ENCODE measurements at regions not wholly inside any gene's neighbourhood (a gene's known extent, or its start where the extent isn't known, plus 50 kb on each side); places are given as distances from the start of the nearest gene placed in this dataset.

GRCh38 chr2:144876013-144876412 lies 356.1 kb upstream of the ZEB2 start:
- Histone ChIP-seq H3K4me3 (ENCODE audit: insufficient read depth in 1 of 2, low read depth in 1 of 2, low read length in 2 of 2) (no peak overlapping the region), H2BK5ac (ENCODE audit: low read depth, low read length, poor library complexity, severe bottlenecking) (no peak overlapping the region)
- 92% methylated on average over 2 of the region's 4 CpGs for WGBS

GRCh38 chr2:144875290-144875969 lies 355.5 kb upstream of the ZEB2 start:
- H4K8ac ChIP-seq (ENCODE audit: low read length), result no peak overlapping the region
- no peak overlapping the region for H2BK5ac ChIP-seq (ENCODE audit: low read depth, low read length, poor library complexity, severe bottlenecking)
- no peak overlapping the region for H2BK120ac ChIP-seq (ENCODE audit: low read depth, low read length)
- H3K9ac ChIP-seq (ENCODE audit: low read length), result no peak overlapping the region
- H2BK12ac ChIP-seq (ENCODE audit: low read length in 2 of 2), result no peak overlapping the region
- no peak overlapping the region for H3K14ac ChIP-seq (ENCODE audit: low read length in 2 of 2)
- H3K4me3 ChIP-seq (ENCODE audit: insufficient read depth in 1 of 2, low read depth in 1 of 2, low read length in 2 of 2), result no peak overlapping the region
- no peak overlapping the region for H3K4me2 ChIP-seq (ENCODE audit: low read length, poor library complexity, severe bottlenecking)
- no peak overlapping the region for H4K91ac ChIP-seq (ENCODE audit: low read length)
- no peak overlapping the region for H3K27ac ChIP-seq (ENCODE audit: low read length, poor library complexity, severe bottlenecking)
- H3K36me3 ChIP-seq (ENCODE audit: control insufficient read depth in 1 of 2, insufficient read depth in 2 of 2, low read depth in 1 of 2, low read length in 2 of 2), result no peaks in the 10 kb centered on the region
- H3K4me1 ChIP-seq (ENCODE audit: control insufficient read depth, insufficient read depth, low read depth, low read length), result no peaks in the 10 kb centered on the region
- no peak overlapping the region for H3K4ac ChIP-seq (ENCODE audit: low read depth in 1 of 2, low read length in 2 of 2)
- H2AFZ ChIP-seq (ENCODE audit: low read depth, low read length), result no peak overlapping the region
- H2BK15ac ChIP-seq (ENCODE audit: low read depth, poor library complexity, severe bottlenecking), result no peak overlapping the region
- H3K23ac ChIP-seq (ENCODE audit: low read length in 2 of 2), result no peak overlapping the region
- H2AK5ac ChIP-seq (ENCODE audit: low read length, severe bottlenecking), result no peak overlapping the region
- WGBS, result 98% methylated on average over 2 of the region's 3 CpGs
- H3K18ac ChIP-seq (ENCODE audit: low read depth in 1 of 2, low read length in 2 of 2), result no peak overlapping the region
- DNase-seq, result no peak
- no peaks in the 10 kb centered on the region for H3K79me1 ChIP-seq (replicated peaks; ENCODE audit: low read length, poor library complexity, severe bottlenecking)
- no peaks in the 10 kb centered on the region for H3K9me3 ChIP-seq (ENCODE audit: control insufficient read depth, low read length)
- H3K27me3 ChIP-seq (ENCODE audit: control insufficient read depth in 1 of 2, insufficient read depth in 1 of 2, low read length in 2 of 2), result no peaks in the 10 kb centered on the region

More at GRCh38 chr2:144876013-144876412, 356.1 kb upstream of the ZEB2 start:
- no peaks in the 10 kb centered on the region for H3K36me3 ChIP-seq (ENCODE audit: control insufficient read depth in 1 of 2, insufficient read depth in 2 of 2, low read depth in 1 of 2, low read length in 2 of 2)
- no peaks in the 10 kb centered on the region for H3K27me3 ChIP-seq (ENCODE audit: control insufficient read depth in 1 of 2, insufficient read depth in 1 of 2, low read length in 2 of 2)
- no peak overlapping the region for H3K23ac ChIP-seq (ENCODE audit: low read length in 2 of 2)
- H3K9ac ChIP-seq (ENCODE audit: low read length), result no peak overlapping the region
- H2BK120ac ChIP-seq (ENCODE audit: low read depth, low read length), result no peak overlapping the region
- no peak overlapping the region for H3K4me2 ChIP-seq (ENCODE audit: low read length, poor library complexity, severe bottlenecking)
- no peak overlapping the region for H2AFZ ChIP-seq (ENCODE audit: low read depth, low read length)
- H2AK5ac ChIP-seq (ENCODE audit: low read length, severe bottlenecking), result no peak overlapping the region
- H3K9me3 ChIP-seq (ENCODE audit: control insufficient read depth, low read length), result no peaks in the 10 kb centered on the region
- no peak overlapping the region for H3K14ac ChIP-seq (ENCODE audit: low read length in 2 of 2)
- no peak for DNase-seq
- H2BK15ac ChIP-seq (ENCODE audit: low read depth, poor library complexity, severe bottlenecking), result no peak overlapping the region
- H4K91ac ChIP-seq (ENCODE audit: low read length), result no peak overlapping the region
- H3K79me1 ChIP-seq (replicated peaks; ENCODE audit: low read length, poor library complexity, severe bottlenecking), result no peaks in the 10 kb centered on the region
- H2BK12ac ChIP-seq (ENCODE audit: low read length in 2 of 2), result no peak overlapping the region
- H3K18ac ChIP-seq (ENCODE audit: low read depth in 1 of 2, low read length in 2 of 2), result no peak overlapping the region
- no peaks in the 10 kb centered on the region for H3K4me1 ChIP-seq (ENCODE audit: control insufficient read depth, insufficient read depth, low read depth, low read length)
- no peak overlapping the region for H3K4ac ChIP-seq (ENCODE audit: low read depth in 1 of 2, low read length in 2 of 2)
- no peak overlapping the region for H4K8ac ChIP-seq (ENCODE audit: low read length)
- H3K27ac ChIP-seq (ENCODE audit: low read length, poor library complexity, severe bottlenecking), result no peak overlapping the region

- no peaks in the 10 kb centered on the region for H3K27me3 ChIP-seq (ENCODE audit: control insufficient read depth in 1 of 2, insufficient read depth in 1 of 2, low read length in 2 of 2)
- H3K18ac ChIP-seq (ENCODE audit: low read depth in 1 of 2, low read length in 2 of 2), result no peak overlapping the region
- H2BK5ac ChIP-seq (ENCODE audit: low read depth, low read length, poor library complexity, severe bottlenecking), result no peak overlapping the region
- no peak overlapping the region for H4K91ac ChIP-seq (ENCODE audit: low read length)
- H4K8ac ChIP-seq (ENCODE audit: low read length), result no peak overlapping the region
- H3K27ac ChIP-seq (ENCODE audit: low read length, poor library complexity, severe bottlenecking), result no peak overlapping the region
- no peaks in the 10 kb centered on the region for H3K9me3 ChIP-seq (ENCODE audit: control insufficient read depth, low read length)
- H3K79me1 ChIP-seq (replicated peaks; ENCODE audit: low read length, poor library complexity, severe bottlenecking), result no peaks in the 10 kb centered on the region
- H2BK120ac ChIP-seq (ENCODE audit: low read depth, low read length), result no peak overlapping the region
- WGBS, result no CpG with 5 or more reads among the region's 1 CpG
- no peak overlapping the region for H2BK12ac ChIP-seq (ENCODE audit: low read length in 2 of 2)
- no peak for DNase-seq
- H2AFZ ChIP-seq (ENCODE audit: low read depth, low read length), result no peak overlapping the region
- no peak overlapping the region for H3K4ac ChIP-seq (ENCODE audit: low read depth in 1 of 2, low read length in 2 of 2)
- no peak overlapping the region for H3K4me3 ChIP-seq (ENCODE audit: insufficient read depth in 1 of 2, low read depth in 1 of 2, low read length in 2 of 2)
- no peaks in the 10 kb centered on the region for H3K36me3 ChIP-seq (ENCODE audit: control insufficient read depth in 1 of 2, insufficient read depth in 2 of 2, low read depth in 1 of 2, low read length in 2 of 2)
- no peak overlapping the region for H3K9ac ChIP-seq (ENCODE audit: low read length)
- H2BK15ac ChIP-seq (ENCODE audit: low read depth, poor library complexity, severe bottlenecking), result no peak overlapping the region
- no peak overlapping the region for H3K4me2 ChIP-seq (ENCODE audit: low read length, poor library complexity, severe bottlenecking)
- no peak overlapping the region for H3K23ac ChIP-seq (ENCODE audit: low read length in 2 of 2)
- H2AK5ac ChIP-seq (ENCODE audit: low read length, severe bottlenecking), result no peak overlapping the region
- no peaks in the 10 kb centered on the region for H3K4me1 ChIP-seq (ENCODE audit: control insufficient read depth, insufficient read depth, low read depth, low read length)
- no peak overlapping the region for H3K14ac ChIP-seq (ENCODE audit: low read length in 2 of 2)
These were observed 345.8 kb upstream of the ZEB2 start for GRCh38 chr2:144865670-144866069.

GRCh38 chr2:144859716-144860115 lies 339.8 kb upstream of the ZEB2 start:
- Histone ChIP-seq H3K27me3 (ENCODE audit: control insufficient read depth in 1 of 2, insufficient read depth in 1 of 2, low read length in 2 of 2) (no peaks in the 10 kb centered on the region), H3K9me3 (ENCODE audit: control insufficient read depth, low read length) (peaks cover 6% of the 10 kb centered on the region)
- WGBS, result 94% methylated on average over 4 of the region's 4 CpGs

More at GRCh38 chr2:144859716-144860115, 339.8 kb upstream of the ZEB2 start:
- no peak overlapping the region for H4K91ac ChIP-seq (ENCODE audit: low read length)
- no peak overlapping the region for H3K4ac ChIP-seq (ENCODE audit: low read depth in 1 of 2, low read length in 2 of 2)
- no peaks in the 10 kb centered on the region for H3K36me3 ChIP-seq (ENCODE audit: control insufficient read depth in 1 of 2, insufficient read depth in 2 of 2, low read depth in 1 of 2, low read length in 2 of 2)
- no peaks in the 10 kb centered on the region for H3K79me1 ChIP-seq (replicated peaks; ENCODE audit: low read length, poor library complexity, severe bottlenecking)
- no peak overlapping the region for H2BK5ac ChIP-seq (ENCODE audit: low read depth, low read length, poor library complexity, severe bottlenecking)
- no peak overlapping the region for H4K8ac ChIP-seq (ENCODE audit: low read length)
- no peak overlapping the region for H3K9ac ChIP-seq (ENCODE audit: low read length)
- no peaks in the 10 kb centered on the region for H3K4me1 ChIP-seq (ENCODE audit: control insufficient read depth, insufficient read depth, low read depth, low read length)
- no peak overlapping the region for H3K14ac ChIP-seq (ENCODE audit: low read length in 2 of 2)
- H3K4me3 ChIP-seq (ENCODE audit: insufficient read depth in 1 of 2, low read depth in 1 of 2, low read length in 2 of 2), result no peak overlapping the region
- no peak overlapping the region for H2BK15ac ChIP-seq (ENCODE audit: low read depth, poor library complexity, severe bottlenecking)
- no peak overlapping the region for H3K4me2 ChIP-seq (ENCODE audit: low read length, poor library complexity, severe bottlenecking)
- H2BK12ac ChIP-seq (ENCODE audit: low read length in 2 of 2), result no peak overlapping the region
- H3K27ac ChIP-seq (ENCODE audit: low read length, poor library complexity, severe bottlenecking), result no peak overlapping the region
- no peak overlapping the region for H2AFZ ChIP-seq (ENCODE audit: low read depth, low read length)
- no peak overlapping the region for H3K23ac ChIP-seq (ENCODE audit: low read length in 2 of 2)
- DNase-seq, result no peak
- no peak overlapping the region for H3K18ac ChIP-seq (ENCODE audit: low read depth in 1 of 2, low read length in 2 of 2)
- no peak overlapping the region for H2AK5ac ChIP-seq (ENCODE audit: low read length, severe bottlenecking)
- no peak overlapping the region for H2BK120ac ChIP-seq (ENCODE audit: low read depth, low read length)
